Fibroblast of pulmonary artery (primary cell): ENCODE measurements at regions not wholly inside any gene's neighbourhood (a gene's known extent, or its start where the extent isn't known, plus 50 kb on each side); places are given as distances from the start of the nearest gene placed in this dataset.

Experiments
- DNase-seq: peaks from one replicate; pipeline ENCODE4 v3.0.0-alpha.2; 2010; ENCODE audit warnings: low read depth
- H3K4me3 ChIP-seq: replicated peaks from 2 replicates; pipeline ENCODE4 v1.5.1; 2011; ENCODE audit warnings: low read depth, mild to moderate bottlenecking, control low read depth, low read length, moderate library complexity
- CTCF ChIP-seq: IDR thresholded peaks from 2 replicates; pipeline ENCODE4 v1.5.1; 2011; ENCODE audit warnings: mild to moderate bottlenecking, control low read depth, low read length, inconsistent platforms; ENCODE audit errors: missing control alignments

DNA sequence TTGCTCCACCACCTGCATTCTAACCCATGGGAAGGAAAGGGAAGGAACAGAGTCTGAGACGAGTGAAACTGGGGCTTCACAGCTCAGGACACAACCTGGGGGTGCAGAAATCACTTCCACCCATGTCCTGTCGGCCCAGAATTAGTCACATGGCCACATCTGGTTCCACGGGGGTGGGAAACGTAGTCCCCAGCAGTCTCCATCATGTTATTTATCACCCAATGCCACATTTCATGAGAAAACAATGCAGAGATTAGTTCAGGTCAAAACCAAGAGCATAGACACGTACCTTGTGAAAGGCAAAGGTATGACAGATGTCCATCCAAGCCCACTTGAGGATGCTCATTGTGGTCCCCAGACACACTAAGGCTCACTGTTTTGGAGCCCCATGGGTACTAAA lies 125.1 kb downstream of the MED10 start:
- no peak for DNase-seq
- H3K4me3 ChIP-seq, result no peak overlapping the region
- no peak for TF ChIP-seq CTCF

GRCh38 chr5:6252581-6252980 lies 125.8 kb downstream of the MED10 start:
- no peak for DNase-seq
- H3K4me3 ChIP-seq, result no peak overlapping the region
- TF ChIP-seq CTCF, result no peak

- TF ChIP-seq CTCF, result no peak
- H3K4me3 ChIP-seq, result no peak overlapping the region
- no peak for DNase-seq
Measured at GRCh38 chr5:6251565-6252102, 126.7 kb downstream of the MED10 start.

GRCh38 chr5:6250121-6250520 lies 128.2 kb downstream of the MED10 start:
- TF ChIP-seq CTCF, result no peak
- DNase-seq, result no peak
- no peak overlapping the region for H3K4me3 ChIP-seq

DNA sequence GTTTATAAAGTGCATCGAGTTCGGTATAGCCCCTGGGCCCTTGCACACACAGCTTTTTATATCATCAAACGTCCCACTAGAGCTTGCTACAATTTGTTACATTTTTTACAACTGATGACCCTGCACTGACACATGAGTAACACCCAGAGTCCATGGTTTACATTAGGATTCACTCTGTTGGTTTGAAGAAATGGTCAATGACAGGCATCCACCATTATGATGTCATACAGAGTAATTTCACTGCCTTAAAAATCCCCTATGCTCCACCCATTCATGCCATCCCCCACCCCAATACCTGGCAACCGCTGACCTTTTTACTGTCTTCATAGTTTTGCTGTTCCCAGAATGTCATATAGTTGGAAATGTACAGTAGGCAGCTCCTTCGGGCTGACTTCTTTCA lies 130.2 kb downstream of the MED10 start:
- no peak for TF ChIP-seq CTCF
- no peak for DNase-seq
- no peak overlapping the region for H3K4me3 ChIP-seq

DNA sequence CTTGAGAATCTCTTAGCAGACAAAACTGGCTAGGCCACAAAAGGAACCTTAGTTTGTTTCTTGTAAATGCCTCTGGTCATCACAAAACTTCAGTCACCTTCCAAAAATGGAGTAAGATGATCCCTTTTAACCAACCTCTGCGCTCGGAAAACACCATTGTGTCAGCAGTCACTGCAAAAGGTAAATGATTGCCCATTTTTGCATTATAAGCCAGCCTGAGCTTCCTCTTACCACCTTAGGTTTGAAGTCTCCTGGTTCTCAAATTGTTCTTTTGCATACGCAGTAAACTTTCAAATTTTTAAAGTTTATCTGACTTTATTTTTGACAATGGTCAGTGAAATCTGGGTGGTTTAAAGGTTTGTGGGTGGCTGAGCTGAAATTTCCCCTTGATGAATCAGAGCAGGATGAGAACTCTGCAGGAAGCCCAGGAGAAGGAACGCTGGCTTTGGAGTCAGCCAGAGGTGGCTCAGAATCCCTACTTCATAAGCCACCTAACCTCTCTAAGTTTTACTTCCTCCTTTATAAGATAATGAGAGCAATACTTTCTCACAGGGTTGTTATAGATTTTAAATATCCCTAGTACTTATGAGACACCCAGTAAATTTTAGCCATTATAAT lies 131.4 kb downstream of the MED10 start:
- TF ChIP-seq CTCF, result no peak
- DNase-seq, result no peak
- H3K4me3 ChIP-seq, result no peak overlapping the region

DNA sequence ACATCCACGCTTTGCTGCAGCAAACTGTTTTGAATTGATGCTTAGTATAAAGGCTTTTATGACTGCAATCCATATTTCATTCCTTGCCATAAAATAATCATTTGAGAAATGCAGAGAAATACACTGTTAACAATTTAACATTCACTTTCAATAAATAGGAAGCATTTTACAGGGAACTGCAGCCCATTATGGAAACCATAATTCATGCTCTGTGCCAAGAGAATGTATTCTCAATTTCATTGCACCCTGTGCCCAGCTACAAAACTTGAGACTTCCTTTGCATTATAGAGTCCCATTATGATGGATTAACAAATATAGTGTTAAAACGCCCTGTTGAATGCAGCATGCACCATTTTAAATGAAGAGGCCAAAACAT lies 134.0 kb downstream of the MED10 start:
- TF ChIP-seq CTCF, result no peak
- no peak for DNase-seq
- H3K4me3 ChIP-seq, result no peak overlapping the region
